SU-DHL-6 (cell line): ENCODE measurements at regions not wholly inside any gene's neighbourhood (a gene's known extent, or its start where the extent isn't known, plus 50 kb on each side); places are given as distances from the start of the nearest gene placed in this dataset.

Source experiments
- H2AFZ ChIP-seq: fragments of 200-600 bp; sonication (generic); 2 replicates; pipeline ENCODE4 v1.6.1; 2014; ENCODE audit warnings: low read depth, mild to moderate bottlenecking, moderate library complexity, mixed read lengths, antibody characterized with exemption, low read length; ENCODE audit not compliant: severe bottlenecking
- H3F3A ChIP-seq: fragments of 200-600 bp; shearing (Covaris generic); 2 replicates; pipeline ENCODE4 v1.6.0; 2016; ENCODE audit warnings: antibody characterized with exemption, mild to moderate bottlenecking; ENCODE audit not compliant: insufficient read depth
- H3K27ac ChIP-seq: fragments of 200-600 bp; sonication (generic); 2 replicates; pipeline ENCODE4 v1.5.1; 2016; ENCODE audit warnings: low read depth, mild to moderate bottlenecking, low read length, moderate library complexity, mixed read lengths
- H3K27me3 ChIP-seq: fragments of 200-600 bp; sonication (generic), shearing (Covaris generic); 2 replicates; pipeline ENCODE4 v1.6.0; 2014; ENCODE audit warnings: mild to moderate bottlenecking, low read length
- H3K36me3 ChIP-seq: fragments of 200-600 bp; sonication (generic); 2 replicates; pipeline ENCODE4 v1.6.1; 2014; ENCODE audit warnings: mild to moderate bottlenecking, low read length, mixed read lengths
- H3K4me2 ChIP-seq: fragments of 300-600, 200-600 bp; shearing (Covaris generic), sonication (generic); 2 replicates; pipeline ENCODE4 v1.6.0; 2014; ENCODE audit warnings: low read length, low read depth, mild to moderate bottlenecking; ENCODE audit not compliant: poor library complexity, severe bottlenecking
- H3K4me3 ChIP-seq: fragments of 200-600 bp; sonication (generic); 2 replicates; pipeline ENCODE4 v1.5.1; 2014; ENCODE audit warnings: antibody characterized with exemption, low read length, mild to moderate bottlenecking, mixed read lengths; ENCODE audit not compliant: insufficient read depth, poor library complexity, severe bottlenecking
- H3K79me2 ChIP-seq: fragments of 200-600 bp; sonication (generic); 2 replicates; pipeline ENCODE4 v1.6.1; 2014; ENCODE audit warnings: mild to moderate bottlenecking, low read length, moderate library complexity; ENCODE audit not compliant: insufficient read depth
- H3K9ac ChIP-seq: fragments of 200-600 bp; sonication (generic); 2 replicates; pipeline ENCODE4 v1.7.0; 2014; ENCODE audit warnings: mild to moderate bottlenecking, low read length
- H3K9me2 ChIP-seq: fragments of 200-600 bp; sonication (generic); replicated peaks from 2 replicates; pipeline ENCODE4 v1.6.1; 2014; ENCODE audit warnings: low read length; ENCODE audit not compliant: insufficient read depth
- H3K9me3 ChIP-seq: fragments of 200-600 bp; sonication (generic); 2 replicates; pipeline ENCODE4 v1.6.1; 2014; ENCODE audit warnings: low read length, mixed read lengths; ENCODE audit not compliant: insufficient read depth
- H4K20me1 ChIP-seq: fragments of 200-600 bp; sonication (generic); 2 replicates; pipeline ENCODE4 v1.6.1; 2014; ENCODE audit warnings: low read depth, mild to moderate bottlenecking, antibody characterized with exemption, low read length, moderate library complexity, mixed read lengths
- EZH2phosphoT487 ChIP-seq: fragments of 200-600 bp; sonication (generic), shearing (Covaris generic); conservative IDR thresholded peaks from 2 replicates; pipeline ENCODE4 v1.6.1; 2018; ENCODE audit warnings: mild to moderate bottlenecking, antibody characterized with exemption, low read length, moderate library complexity, mixed read lengths
- TF ChIP-seq, protein P1 (sequence below): fragments of 200-600 bp; sonication (generic); IDR thresholded peaks from one replicate; pipeline ENCODE4 v1.5.1; 2017; ENCODE audit warnings: antibody characterized with exemption, mild to moderate bottlenecking, low read length, moderate library complexity; ENCODE audit not compliant: insufficient read depth, poor library complexity, severe bottlenecking

DNA sequence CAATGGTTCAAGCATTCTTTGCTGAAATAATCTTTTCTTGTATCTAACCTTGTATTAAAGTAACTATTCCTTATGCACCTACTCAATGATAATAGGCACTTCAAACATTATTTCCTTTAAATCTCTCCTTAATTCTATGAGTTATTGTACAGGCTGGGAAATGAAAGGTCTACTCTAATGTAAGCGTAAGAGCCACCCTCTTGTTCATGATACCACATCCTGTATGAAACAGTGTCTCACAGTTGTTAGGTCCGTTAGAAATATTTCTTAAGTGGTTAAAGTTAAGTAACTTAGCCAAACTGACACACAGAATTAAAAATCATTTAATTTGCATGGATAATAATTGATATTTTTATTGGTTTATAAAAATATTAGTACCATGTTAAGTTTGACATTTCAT is 162.5 kb upstream of the RPRM start:
- Histone ChIP-seq H3K4me3 (no peak overlapping the region), H3K9me2 (no peaks in the 10 kb centered on the region), H3K27me3 (no peaks in the 10 kb centered on the region), H2AFZ (no peak overlapping the region), H3K27ac (no peak overlapping the region), H3K9ac (no peak overlapping the region), H3K9me3 (no peaks in the 10 kb centered on the region), H3F3A (no peaks in the 10 kb centered on the region), H3K36me3 (no peaks in the 10 kb centered on the region), H4K20me1 (no peaks in the 10 kb centered on the region), H3K4me2 (no peak overlapping the region), H3K79me2 (no peaks in the 10 kb centered on the region)
- TF ChIP-seq, protein P1, sequence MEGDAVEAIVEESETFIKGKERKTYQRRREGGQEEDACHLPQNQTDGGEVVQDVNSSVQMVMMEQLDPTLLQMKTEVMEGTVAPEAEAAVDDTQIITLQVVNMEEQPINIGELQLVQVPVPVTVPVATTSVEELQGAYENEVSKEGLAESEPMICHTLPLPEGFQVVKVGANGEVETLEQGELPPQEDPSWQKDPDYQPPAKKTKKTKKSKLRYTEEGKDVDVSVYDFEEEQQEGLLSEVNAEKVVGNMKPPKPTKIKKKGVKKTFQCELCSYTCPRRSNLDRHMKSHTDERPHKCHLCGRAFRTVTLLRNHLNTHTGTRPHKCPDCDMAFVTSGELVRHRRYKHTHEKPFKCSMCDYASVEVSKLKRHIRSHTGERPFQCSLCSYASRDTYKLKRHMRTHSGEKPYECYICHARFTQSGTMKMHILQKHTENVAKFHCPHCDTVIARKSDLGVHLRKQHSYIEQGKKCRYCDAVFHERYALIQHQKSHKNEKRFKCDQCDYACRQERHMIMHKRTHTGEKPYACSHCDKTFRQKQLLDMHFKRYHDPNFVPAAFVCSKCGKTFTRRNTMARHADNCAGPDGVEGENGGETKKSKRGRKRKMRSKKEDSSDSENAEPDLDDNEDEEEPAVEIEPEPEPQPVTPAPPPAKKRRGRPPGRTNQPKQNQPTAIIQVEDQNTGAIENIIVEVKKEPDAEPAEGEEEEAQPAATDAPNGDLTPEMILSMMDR = no peak
- no peak for TF ChIP-seq EZH2phosphoT487

DNA sequence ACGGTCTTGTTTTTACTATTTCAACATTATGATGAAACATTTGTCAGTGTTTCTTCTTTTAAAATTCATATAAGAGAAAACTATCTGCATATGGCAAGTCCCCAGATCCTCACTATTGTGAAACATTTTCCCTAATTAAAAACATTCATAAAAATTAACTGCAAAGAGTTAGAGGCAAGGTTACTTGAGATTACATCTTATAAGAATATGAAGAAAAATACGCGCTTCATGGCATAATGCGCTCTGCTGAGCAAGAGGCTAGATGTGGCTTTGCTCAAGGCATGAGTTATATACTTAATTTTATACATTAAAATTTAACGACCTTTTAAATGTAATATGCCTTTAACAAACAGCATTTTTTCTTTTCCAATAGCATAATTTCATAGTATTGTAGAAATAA is 166.4 kb upstream of the RPRM start:
- Histone ChIP-seq H3K9ac (no peak overlapping the region), H4K20me1 (no peaks in the 10 kb centered on the region), H3F3A (no peaks in the 10 kb centered on the region), H3K4me3 (no peak overlapping the region), H2AFZ (no peak overlapping the region), H3K27me3 (no peaks in the 10 kb centered on the region), H3K9me3 (no peaks in the 10 kb centered on the region), H3K27ac (no peak overlapping the region), H3K9me2 (no peaks in the 10 kb centered on the region), H3K79me2 (no peaks in the 10 kb centered on the region), H3K36me3 (no peaks in the 10 kb centered on the region), H3K4me2 (no peak overlapping the region)
- no peak for TF ChIP-seq EZH2phosphoT487
- TF ChIP-seq, protein P1 = no peak

DNA sequence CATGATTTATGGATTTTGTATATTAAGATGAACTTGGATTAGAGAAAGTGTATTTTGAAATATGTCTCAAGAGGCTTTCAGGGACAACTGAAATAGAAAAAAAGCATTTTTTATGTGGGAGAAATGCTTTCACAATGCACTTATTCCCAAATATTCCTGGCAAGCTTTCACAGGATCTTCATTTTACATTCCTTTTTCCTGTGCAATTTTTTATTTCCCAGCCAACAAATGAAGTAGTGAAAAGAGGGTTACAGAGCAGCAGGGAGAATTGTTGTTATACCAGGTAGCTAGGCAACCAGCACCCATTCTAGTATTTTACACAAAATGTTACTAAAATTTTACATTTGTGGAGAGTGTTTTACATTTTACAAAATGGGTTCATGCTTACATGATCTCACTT is 167.0 kb upstream of the RPRM start:
- Histone ChIP-seq H3K79me2 (no peaks in the 10 kb centered on the region), H3K36me3 (no peaks in the 10 kb centered on the region), H3K4me3 (no peak overlapping the region), H3K27ac (no peak overlapping the region), H3K9me2 (no peaks in the 10 kb centered on the region), H2AFZ (no peak overlapping the region), H3K9ac (no peak overlapping the region), H3K27me3 (no peaks in the 10 kb centered on the region), H3K4me2 (no peak overlapping the region), H3K9me3 (no peaks in the 10 kb centered on the region), H3F3A (no peaks in the 10 kb centered on the region), H4K20me1 (no peaks in the 10 kb centered on the region)
- TF ChIP-seq, protein P1 = no peak
- no peak for TF ChIP-seq EZH2phosphoT487

DNA sequence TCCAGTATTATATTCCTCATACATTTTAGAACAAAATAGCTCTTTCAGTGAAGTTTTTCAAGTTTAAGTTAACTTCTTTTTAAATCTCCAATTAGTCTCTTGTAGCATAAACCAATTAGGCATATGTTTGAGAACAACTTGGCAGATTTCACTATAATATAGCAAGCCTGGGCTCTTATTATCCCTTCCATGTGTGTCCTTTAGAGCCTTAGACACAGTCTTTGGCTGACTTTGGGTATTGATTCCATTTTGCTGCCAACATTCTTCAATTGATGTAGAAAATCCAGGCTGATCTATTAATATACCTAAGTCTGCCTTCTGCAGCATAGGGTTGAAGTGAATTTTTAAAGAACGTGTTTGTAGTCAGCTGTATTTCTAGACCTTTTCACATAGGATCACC is 179.1 kb upstream of the RPRM start:
- H3K36me3 ChIP-seq = no peaks in the 10 kb centered on the region
- TF ChIP-seq EZH2phosphoT487 = no peak
- TF ChIP-seq, protein P1 = no peak
- no peaks in the 10 kb centered on the region for H3K9me3 ChIP-seq
- no peak overlapping the region for H2AFZ ChIP-seq
- H3K4me2 ChIP-seq = no peak overlapping the region
- no peaks in the 10 kb centered on the region for H3K79me2 ChIP-seq
- no peaks in the 10 kb centered on the region for H3K9me2 ChIP-seq
- H3K4me3 ChIP-seq = no peak overlapping the region
- H3K27me3 ChIP-seq = no peaks in the 10 kb centered on the region
- no peak overlapping the region for H3K27ac ChIP-seq
- no peak overlapping the region for H3K9ac ChIP-seq
- H3F3A ChIP-seq = no peaks in the 10 kb centered on the region
- no peaks in the 10 kb centered on the region for H4K20me1 ChIP-seq
